ENCODE measurements at regions not wholly inside any gene's neighbourhood (a gene's known extent, or its start where the extent isn't known, plus 50 kb on each side); places are given as distances from the start of the nearest gene placed in this dataset.
"Not testable (repeated sequence)": the region's sequence is repeated elsewhere in the genome, so short reads cannot be mapped to it uniquely, and the experiment has no call there.

- DNase-seq (ENCODE audit: low read depth), result no peak
Measured at GRCh38 chr11:103805688-103806009, 230.8 kb upstream of the DDI1 start.

- DNase-seq (ENCODE audit: low read depth), result no peak
Measured at GRCh38 chr11:103806130-103806895, 230.1 kb upstream of the DDI1 start.

GRCh38 chr11:103807806-103808205, 228.6 kb upstream of the DDI1 start:
- no peak for DNase-seq (ENCODE audit: low read depth)

DNA sequence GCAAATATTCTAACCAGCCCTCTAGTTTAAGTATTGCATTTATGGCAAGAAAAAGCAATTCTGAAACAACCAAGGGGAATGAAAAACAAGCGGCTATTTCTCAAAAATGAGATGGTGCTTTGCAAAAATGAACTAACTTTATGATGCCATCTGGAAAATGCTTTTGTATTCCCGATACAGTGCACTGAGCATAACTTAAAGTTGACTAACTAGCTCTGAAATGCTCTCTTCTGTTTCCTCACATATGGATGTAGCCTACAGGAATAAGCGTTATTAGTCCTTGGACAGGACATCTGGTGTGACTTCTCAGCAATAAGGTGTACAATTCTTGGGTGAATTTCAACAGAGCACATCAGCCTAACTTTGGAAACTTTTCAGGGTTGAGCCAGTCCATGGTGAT, 228.2 kb upstream of the DDI1 start:
- DNase-seq (ENCODE audit: low read depth), result no peak

DNA sequence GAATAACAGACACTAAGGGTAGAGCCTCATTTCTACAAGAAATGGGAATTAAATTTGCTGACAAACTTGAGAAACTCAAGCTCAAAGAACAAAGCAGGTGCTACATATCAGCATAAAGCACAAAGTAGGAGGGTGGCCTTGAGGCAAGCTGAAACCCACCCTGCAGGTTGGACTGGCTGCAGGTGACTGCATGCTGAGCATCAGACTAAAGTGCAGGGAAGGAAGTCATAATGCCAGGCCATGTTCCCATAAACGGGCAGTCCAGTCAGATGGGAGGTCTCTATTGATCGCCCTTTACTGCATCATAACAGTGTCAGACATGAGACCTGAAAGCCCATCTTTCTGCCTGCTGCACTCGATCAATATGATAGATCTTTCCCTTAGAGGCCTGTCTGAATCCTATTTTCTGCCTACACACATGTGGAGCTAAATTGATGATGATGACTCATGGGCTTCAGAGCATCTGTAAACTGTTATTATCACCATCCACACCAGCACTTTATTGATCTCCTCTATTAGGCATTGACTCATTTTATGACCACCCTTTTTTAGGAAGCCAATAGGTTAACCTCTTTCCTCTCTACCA, 224.5 kb upstream of the DDI1 start:
- DNase-seq (ENCODE audit: low read depth), result no peak

DNA sequence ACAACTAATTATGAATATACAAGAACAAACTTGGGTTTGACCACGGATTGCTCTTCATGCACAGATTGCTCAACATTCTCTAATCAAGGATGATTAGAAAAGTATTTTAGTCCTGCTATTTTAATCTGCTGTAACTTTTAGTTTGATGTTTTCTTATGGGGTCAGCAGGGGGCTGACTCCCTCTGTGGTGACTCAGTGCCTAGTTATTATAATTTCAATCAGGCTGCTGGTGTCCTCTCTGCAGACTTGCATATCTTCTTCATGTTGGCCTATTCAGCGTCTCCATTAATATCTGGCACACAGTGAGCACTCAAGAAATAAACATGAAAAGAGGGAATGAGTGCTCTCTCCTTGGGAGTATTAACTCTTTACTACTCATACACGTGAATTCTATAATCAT, 223.8 kb upstream of the DDI1 start:
- no peak for DNase-seq (ENCODE audit: low read depth)

GRCh38 chr11:103820345-103820744, 216.1 kb upstream of the DDI1 start:
- not testable (repeated sequence) for DNase-seq (ENCODE audit: low read depth)

GRCh38 chr11:103824116-103824515, 212.3 kb upstream of the DDI1 start:
- no peak for DNase-seq (ENCODE audit: low read depth)

DNA sequence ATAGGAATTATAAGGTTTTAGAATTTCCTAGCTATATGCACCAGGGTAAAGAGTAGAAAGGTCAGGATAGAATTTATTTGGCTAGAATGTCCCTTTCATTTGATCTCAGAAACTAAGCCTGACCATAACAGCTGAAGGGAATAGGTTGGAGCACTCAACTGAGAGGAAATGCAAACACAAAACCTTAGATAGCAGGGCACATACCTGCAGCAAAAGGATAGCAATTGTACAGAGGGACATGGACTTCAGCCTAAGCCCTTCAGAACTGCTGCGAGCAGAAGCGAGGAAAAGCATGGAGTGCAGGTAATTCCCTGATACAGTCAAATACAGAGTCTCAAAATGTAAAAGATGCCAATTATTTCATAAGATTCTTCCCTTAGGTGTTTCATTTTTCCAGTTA, 211.0 kb upstream of the DDI1 start:
- DNase-seq (ENCODE audit: low read depth), result no peak

DNA sequence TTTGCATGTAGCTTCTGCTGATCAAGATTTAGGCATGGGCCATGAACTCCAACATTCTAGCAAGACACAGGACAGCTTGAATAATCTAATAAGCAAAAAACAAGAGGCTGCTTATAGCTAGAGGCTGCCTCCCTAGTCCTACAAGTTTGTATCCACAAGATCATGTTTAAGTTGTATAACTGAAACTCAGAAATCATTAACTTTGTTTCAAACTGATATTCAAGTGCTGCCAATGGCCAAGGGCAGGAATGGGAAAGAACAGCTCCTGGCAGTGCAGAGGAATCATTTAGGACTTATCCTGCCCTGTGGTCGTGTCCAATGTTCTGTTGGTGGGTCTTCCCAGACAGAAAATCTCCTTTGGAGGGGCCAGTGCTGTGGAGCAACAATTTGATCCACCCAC, 209.6 kb upstream of the DDI1 start:
- no peak for DNase-seq (ENCODE audit: low read depth)

DNA sequence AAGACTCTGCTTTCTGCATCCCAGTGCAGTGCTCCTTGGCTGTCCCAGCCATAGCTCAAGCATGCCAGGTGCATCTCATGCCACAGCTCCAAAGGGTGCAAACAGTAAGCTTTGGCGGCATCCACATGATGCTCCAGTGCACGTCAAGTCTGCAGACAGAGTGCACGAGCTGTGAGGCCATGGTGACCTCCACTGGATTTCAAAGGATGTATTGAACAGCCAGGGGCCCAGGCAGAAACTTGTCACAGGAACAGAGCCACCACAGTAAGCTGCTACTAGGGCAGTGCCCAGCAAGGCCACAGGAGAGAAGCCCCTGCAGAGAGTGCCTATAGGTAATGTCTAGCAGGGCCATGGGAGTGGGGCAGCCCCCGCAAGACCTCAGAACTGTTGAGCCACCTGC, 206.8 kb upstream of the DDI1 start:
- DNase-seq (ENCODE audit: low read depth), result no peak

DNA sequence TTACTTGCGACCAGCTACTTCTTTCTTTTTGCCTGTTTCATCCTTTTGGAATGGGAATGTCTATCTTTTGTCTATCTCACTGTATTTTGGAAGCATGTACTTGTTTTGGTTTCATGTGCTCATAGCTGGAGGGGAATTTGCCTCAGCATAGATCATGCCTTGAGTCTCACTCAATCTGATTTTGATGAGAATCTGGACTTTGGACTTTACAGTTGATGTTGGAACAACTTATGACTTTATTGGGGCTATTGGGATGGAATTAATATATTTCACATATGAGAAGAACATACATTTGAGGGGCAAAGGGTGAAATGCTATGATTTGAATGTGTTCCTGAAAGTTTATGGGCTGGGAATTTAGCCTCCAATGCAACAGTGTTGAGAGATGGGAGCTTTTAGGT, 206.2 kb upstream of the DDI1 start:
- no peak for DNase-seq (ENCODE audit: low read depth)

DNA sequence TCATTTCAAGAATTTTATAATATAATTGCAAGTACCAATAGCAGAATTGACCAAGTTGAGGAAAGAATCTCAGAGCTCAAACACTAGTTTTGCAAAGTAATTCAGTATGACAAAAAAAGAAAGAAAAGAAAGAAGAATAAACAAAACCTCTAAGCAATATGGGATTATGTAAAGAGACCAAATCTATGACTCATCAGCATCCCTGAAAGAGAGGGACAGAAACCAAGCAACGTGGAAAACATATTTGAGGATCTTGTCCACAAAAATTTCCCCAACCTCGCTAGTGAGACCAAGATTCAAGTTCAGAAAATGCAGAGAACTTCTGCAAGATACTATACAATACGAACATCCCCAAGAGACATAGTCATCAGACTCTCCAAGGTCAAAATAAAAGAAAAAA, 203.7 kb upstream of the DDI1 start:
- DNase-seq (ENCODE audit: low read depth), result no peak

DNA sequence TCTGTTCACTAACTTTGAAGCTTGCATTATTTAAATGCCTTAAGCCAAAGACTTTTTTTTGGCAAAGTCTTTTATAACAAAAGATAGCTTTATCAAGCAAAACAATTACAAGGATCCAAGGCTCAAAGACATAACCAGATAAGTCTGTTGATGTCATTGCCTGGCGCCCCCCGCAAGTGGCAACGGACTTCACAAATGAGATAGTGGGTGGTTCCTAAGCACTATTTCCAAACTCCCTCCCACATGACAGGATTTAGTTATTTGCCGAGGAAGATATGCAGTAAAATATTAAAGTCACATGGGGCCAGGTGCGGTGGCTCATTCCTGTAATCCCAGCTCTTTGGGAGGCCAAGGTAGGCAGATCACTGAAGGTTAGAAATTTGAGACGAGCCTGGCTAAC, 194.2 kb upstream of the DDI1 start:
- no peak for DNase-seq (ENCODE audit: low read depth)

DNA sequence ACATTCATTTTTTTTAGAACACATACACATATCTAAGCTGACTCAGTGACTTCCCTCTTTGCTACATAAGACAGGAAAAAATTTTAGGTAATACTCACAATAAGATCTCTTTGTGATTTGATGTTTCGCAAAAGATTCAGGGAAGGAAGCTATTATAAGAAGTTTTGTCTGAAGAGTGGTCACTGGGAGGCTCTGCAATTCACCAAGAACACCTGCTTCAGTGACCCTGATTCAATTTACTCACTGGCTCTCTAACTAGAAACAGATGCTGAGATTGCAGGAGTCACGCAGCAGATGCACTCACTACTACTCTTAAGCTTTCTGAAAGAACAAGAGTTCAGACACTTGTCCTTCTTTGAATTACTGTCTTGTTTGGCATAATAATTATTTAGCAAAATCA, 193.6 kb upstream of the DDI1 start:
- no peak for DNase-seq (ENCODE audit: low read depth)

DNA sequence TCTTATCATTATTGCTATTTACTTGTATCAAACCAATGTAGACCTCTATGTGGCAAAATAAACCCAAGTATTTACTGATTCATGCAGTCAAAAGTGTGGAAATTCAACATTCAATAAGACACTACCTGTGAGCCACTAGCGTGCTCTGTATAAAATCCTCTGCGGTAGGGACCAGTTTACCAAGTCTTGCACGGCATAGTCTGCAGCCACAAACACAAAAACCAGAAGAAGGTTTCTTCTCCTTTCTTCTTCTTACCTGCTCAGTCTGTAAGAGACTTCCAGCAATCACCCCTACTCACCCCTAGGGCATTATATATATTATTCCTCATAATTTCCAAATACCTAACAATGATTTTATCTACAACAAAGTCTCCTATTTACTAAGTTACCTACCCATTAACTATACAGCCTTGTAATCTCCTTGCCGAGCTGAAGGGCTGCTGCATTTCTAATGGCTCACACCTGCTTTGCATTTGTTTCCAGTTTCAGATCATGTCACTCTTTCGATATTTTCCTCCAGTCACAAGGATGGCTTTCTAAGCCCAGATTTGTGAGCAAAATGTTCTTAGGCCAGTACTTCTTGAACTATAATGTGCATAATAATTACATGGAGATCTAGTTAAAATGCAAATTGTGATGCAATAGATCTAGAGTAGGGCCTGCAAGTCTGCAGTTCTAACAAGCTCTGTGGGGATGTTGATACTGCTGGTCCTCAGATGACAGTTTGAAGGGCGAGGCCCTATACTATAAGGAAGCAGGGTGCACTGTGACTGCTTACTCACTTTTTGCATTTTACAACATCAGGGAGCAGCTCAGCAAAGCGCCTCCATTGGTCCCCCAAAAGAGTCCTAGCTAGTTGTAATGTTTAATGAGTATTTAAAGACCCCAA, 191.9 kb upstream of the DDI1 start:
- no peak for DNase-seq (ENCODE audit: low read depth)

GRCh38 chr11:103845331-103845730, 191.1 kb upstream of the DDI1 start:
- no peak for DNase-seq (ENCODE audit: low read depth)

DNA sequence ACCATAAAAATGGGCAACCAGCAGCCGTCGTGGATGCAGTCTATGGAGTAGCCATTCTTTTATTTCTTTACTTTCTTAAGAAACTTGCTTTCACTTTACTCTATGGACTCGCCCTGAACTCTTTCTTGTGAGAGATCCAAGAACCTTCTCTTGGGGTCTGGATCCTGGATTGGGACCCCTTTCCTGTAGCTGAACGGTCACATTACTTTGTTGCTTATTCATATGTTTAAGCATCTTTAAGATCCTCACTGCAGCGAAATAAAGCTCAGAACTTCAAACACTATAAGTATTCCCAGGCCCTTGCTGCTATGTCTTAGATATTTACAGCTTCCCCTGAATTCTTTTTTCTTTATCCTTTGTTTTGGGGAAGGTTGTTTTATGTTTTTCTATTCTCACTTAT, 187.8 kb upstream of the DDI1 start:
- DNase-seq (ENCODE audit: low read depth), result no peak

DNA sequence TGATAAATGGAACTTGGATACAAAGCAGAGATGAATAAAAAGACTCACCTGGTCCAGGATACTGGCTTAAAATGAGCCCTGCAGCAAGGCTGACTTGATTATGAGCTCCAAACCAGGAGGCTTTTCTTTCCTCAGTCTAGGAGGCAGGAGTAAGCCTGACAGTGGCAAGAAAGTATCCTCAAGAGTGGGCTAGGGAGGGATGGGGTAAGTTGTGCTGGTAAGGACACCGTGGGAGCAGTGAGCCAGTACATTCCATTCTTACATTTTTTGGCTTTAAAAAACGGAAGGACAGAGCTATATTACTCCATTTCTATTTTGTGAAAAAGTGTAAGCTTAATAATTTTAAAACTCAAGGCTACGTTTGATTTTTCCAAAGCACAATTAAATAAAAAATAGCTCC, 187.1 kb upstream of the DDI1 start:
- no peak for DNase-seq (ENCODE audit: low read depth)

- DNase-seq (ENCODE audit: low read depth), result no peak
Measured at GRCh38 chr11:103850419-103851165, 185.8 kb upstream of the DDI1 start.

DNA sequence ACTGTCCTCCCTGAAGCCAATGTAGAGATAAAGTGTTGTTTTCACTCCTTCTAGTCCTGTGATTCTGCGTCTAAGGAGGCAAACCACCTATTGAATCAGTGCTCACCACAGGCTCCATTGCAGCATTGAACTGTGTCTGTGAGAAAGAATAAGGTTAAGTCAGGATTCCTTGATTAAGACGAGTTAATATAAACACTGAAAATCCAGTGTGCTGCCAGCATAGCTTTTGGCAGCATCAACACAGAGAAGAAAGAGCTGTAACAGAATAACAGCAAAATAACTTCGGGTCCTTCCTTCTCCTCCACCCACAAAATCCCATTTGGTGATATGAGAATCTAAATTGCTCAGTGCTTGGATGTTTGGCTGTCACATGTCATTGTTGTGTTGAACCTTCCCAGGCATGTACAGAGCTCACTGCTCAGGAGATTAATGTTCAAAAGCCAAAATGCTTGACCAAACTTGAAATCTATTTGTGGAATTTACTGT, 185.2 kb upstream of the DDI1 start:
- DNase-seq (ENCODE audit: low read depth), result no peak

All from stimulated activated CD8-positive, alpha-beta memory T cell treated with anti-CD3 and anti-CD28 coated beads, Interleukin-15, amount 100 ng/mL, for 1 hour (primary cell).